GM23338 (cell line): ENCODE measurements at regions not wholly inside any gene's neighbourhood (a gene's known extent, or its start where the extent isn't known, plus 50 kb on each side); places are given as distances from the start of the nearest gene placed in this dataset.

ENCODE experiments used
- ATAC-seq: fragments of 200-7000 bp; cut with Tn5 transposase; 3 replicates; pipeline ENCODE4 v1.9.1; 2020
- DNase-seq: peaks from one replicate; pipeline ENCODE4 v3.0.0-alpha.2; 2015; ENCODE audit warnings: low spot score
- H2AFZ ChIP-seq: fragments of 200-600 bp; sonication (generic); 2 replicates; pipeline ENCODE4 v1.8.0; 2016; ENCODE audit warnings: antibody characterized with exemption, mild to moderate bottlenecking, moderate library complexity
- H3F3A ChIP-seq: fragments of 200-600 bp; sonication (generic); replicated peaks from 2 replicates; pipeline ENCODE4 v1.8.0; 2017; ENCODE audit warnings: antibody characterized with exemption, mixed run types, low read depth
- H3K27ac ChIP-seq: fragments of 200-600 bp; sonication (generic); 2 replicates; pipeline ENCODE4 v1.6.1; 2016; ENCODE audit warnings: low read depth
- H3K27me3 ChIP-seq: fragments of 200-600 bp; sonication (generic); 2 replicates; pipeline ENCODE4 v1.8.0; 2016; ENCODE audit warnings: mild to moderate bottlenecking, mixed run types, moderate library complexity; ENCODE audit not compliant: insufficient read depth
- H3K36me3 ChIP-seq: fragments of 200-600 bp; sonication (generic); 2 replicates; pipeline ENCODE4 v1.8.0; 2016; ENCODE audit warnings: mild to moderate bottlenecking; ENCODE audit not compliant: insufficient read depth
- H3K4me1 ChIP-seq: fragments of 200-600 bp; sonication (generic); 2 replicates; pipeline ENCODE4 v1.8.0; 2016; ENCODE audit warnings: mild to moderate bottlenecking, moderate library complexity; ENCODE audit not compliant: insufficient read depth
- H3K4me2 ChIP-seq: fragments of 200-600 bp; sonication (generic); 2 replicates; pipeline ENCODE4 v1.7.1; 2017; ENCODE audit warnings: mixed run types
- H3K4me3 ChIP-seq: fragments of 200-600 bp; sonication (generic); 2 replicates; pipeline ENCODE4 v1.6.1; 2016; ENCODE audit warnings: mixed run types
- H3K79me2 ChIP-seq: fragments of 200-600 bp; sonication (generic); replicated peaks from 2 replicates; pipeline ENCODE4 v1.8.0; 2017; ENCODE audit warnings: mild to moderate bottlenecking; ENCODE audit not compliant: insufficient read depth
- H3K9me2 ChIP-seq: fragments of 200-600 bp; sonication (generic); 2 replicates; pipeline ENCODE4 v1.8.0; 2017; ENCODE audit not compliant: insufficient read depth
- H4K20me1 ChIP-seq: fragments of 200-600 bp; sonication (generic); replicated peaks from 2 replicates; pipeline ENCODE4 v1.8.0; 2017; ENCODE audit warnings: mild to moderate bottlenecking; ENCODE audit not compliant: insufficient read depth
- H3K27ac Mint-ChIP-seq: 2 replicates; pipeline ENCODE4 v1.8.0; 2020; ENCODE audit warnings: inconsistent platforms, mild to moderate bottlenecking, moderate library complexity, mixed read lengths
- H3K27me3 Mint-ChIP-seq: 3 replicates; pipeline ENCODE4 v1.8.0; 2022; ENCODE audit warnings: low read depth, mild to moderate bottlenecking, moderate library complexity, mixed read lengths, inconsistent platforms; ENCODE audit not compliant: insufficient read depth, poor library complexity
- H3K36me3 Mint-ChIP-seq: 3 replicates; pipeline ENCODE4 v1.8.0; 2021; ENCODE audit warnings: low read depth, mild to moderate bottlenecking, inconsistent platforms, moderate library complexity, mixed read lengths
- H3K4me1 Mint-ChIP-seq: 3 replicates; pipeline ENCODE4 v1.8.0; 2020; ENCODE audit warnings: mild to moderate bottlenecking, inconsistent platforms, mixed read lengths
- H3K4me3 Mint-ChIP-seq: 3 replicates; pipeline ENCODE4 v1.8.0; 2021; ENCODE audit warnings: moderate library complexity, mild to moderate bottlenecking, inconsistent platforms, mixed read lengths
- H3K9me3 Mint-ChIP-seq: 3 replicates; pipeline ENCODE4 v1.8.0; 2020; ENCODE audit warnings: moderate library complexity, mild to moderate bottlenecking, inconsistent platforms, mixed read lengths
- CREB1 ChIP-seq: fragments of 250-450 bp; sonication (Bioruptor Pico); IDR thresholded peaks from 2 replicates; pipeline ENCODE4 v1.5.0; 2020; ENCODE audit warnings: low read depth, mild to moderate bottlenecking, moderate library complexity
- EZH2 ChIP-seq: fragments of 200-600 bp; sonication (generic); IDR thresholded peaks from one replicate; pipeline ENCODE4 v1.8.0; 2017; ENCODE audit warnings: antibody characterized with exemption, mild to moderate bottlenecking, low read depth; ENCODE audit not compliant: unreplicated experiment
- JUNB ChIP-seq: IDR thresholded peaks from one replicate; pipeline ENCODE4 v1.6.1; 2016; ENCODE audit warnings: antibody characterized with exemption; ENCODE audit not compliant: unreplicated experiment
- NANOG ChIP-seq: IDR thresholded peaks from 2 replicates; pipeline ENCODE4 v1.6.1; 2016; ENCODE audit warnings: antibody characterized with exemption, borderline replicate concordance
- POLR2AphosphoS5 ChIP-seq: IDR thresholded peaks from 2 replicates; pipeline ENCODE4 v1.6.1; 2016; ENCODE audit warnings: antibody characterized with exemption, low read depth
- STAT1 ChIP-seq: IDR thresholded peaks from one replicate; pipeline ENCODE4 v1.6.1; 2016; ENCODE audit warnings: antibody characterized with exemption; ENCODE audit not compliant: unreplicated experiment
- ZNF331 ChIP-seq: fragments of 250-450 bp; sonication (Bioruptor Pico); IDR thresholded peaks from 2 replicates; pipeline ENCODE4 v1.5.0; 2020; ENCODE audit warnings: low read depth, mild to moderate bottlenecking, moderate library complexity
- TF ChIP-seq, protein P1 (sequence below): fragments of 250-450 bp; sonication (Bioruptor Pico); IDR thresholded peaks from 2 replicates; pipeline ENCODE4 v1.5.0; 2020; ENCODE audit warnings: mild to moderate bottlenecking, moderate library complexity
- TF ChIP-seq, protein P2 (sequence below), 2 experiments: fragments of 200-600 bp in 1 of 2; sonication (generic) in 1 of 2; conservative IDR thresholded peaks; 2 replicates each; pipeline versions ENCODE4 v1.5.1 to v1.6.1; 2016 to 2017; ENCODE audit warnings: antibody characterized with exemption in 2 of 2, low read depth in 2 of 2, mild to moderate bottlenecking in 2 of 2, moderate library complexity in 1 of 2

DNA sequence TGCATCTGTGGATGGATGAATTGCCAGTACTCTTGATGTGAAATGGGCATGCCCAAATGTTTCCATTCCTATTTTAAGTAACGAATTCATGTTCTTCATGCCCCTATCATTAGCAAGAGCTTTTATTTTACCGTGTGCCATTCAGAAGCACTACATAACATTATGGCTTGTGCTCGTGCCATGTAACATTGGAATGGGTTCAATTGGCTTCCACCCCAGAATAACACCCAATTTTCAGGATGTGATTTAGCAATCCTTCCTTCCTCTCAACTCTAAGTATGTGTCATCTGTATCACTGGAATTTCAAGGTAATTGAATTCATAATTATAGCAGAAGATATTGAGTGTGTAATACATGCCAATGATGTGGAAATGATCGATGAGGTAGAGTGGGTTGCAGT is 145.8 kb upstream of the TMPO start (continued):
- TF ChIP-seq, protein P1, sequence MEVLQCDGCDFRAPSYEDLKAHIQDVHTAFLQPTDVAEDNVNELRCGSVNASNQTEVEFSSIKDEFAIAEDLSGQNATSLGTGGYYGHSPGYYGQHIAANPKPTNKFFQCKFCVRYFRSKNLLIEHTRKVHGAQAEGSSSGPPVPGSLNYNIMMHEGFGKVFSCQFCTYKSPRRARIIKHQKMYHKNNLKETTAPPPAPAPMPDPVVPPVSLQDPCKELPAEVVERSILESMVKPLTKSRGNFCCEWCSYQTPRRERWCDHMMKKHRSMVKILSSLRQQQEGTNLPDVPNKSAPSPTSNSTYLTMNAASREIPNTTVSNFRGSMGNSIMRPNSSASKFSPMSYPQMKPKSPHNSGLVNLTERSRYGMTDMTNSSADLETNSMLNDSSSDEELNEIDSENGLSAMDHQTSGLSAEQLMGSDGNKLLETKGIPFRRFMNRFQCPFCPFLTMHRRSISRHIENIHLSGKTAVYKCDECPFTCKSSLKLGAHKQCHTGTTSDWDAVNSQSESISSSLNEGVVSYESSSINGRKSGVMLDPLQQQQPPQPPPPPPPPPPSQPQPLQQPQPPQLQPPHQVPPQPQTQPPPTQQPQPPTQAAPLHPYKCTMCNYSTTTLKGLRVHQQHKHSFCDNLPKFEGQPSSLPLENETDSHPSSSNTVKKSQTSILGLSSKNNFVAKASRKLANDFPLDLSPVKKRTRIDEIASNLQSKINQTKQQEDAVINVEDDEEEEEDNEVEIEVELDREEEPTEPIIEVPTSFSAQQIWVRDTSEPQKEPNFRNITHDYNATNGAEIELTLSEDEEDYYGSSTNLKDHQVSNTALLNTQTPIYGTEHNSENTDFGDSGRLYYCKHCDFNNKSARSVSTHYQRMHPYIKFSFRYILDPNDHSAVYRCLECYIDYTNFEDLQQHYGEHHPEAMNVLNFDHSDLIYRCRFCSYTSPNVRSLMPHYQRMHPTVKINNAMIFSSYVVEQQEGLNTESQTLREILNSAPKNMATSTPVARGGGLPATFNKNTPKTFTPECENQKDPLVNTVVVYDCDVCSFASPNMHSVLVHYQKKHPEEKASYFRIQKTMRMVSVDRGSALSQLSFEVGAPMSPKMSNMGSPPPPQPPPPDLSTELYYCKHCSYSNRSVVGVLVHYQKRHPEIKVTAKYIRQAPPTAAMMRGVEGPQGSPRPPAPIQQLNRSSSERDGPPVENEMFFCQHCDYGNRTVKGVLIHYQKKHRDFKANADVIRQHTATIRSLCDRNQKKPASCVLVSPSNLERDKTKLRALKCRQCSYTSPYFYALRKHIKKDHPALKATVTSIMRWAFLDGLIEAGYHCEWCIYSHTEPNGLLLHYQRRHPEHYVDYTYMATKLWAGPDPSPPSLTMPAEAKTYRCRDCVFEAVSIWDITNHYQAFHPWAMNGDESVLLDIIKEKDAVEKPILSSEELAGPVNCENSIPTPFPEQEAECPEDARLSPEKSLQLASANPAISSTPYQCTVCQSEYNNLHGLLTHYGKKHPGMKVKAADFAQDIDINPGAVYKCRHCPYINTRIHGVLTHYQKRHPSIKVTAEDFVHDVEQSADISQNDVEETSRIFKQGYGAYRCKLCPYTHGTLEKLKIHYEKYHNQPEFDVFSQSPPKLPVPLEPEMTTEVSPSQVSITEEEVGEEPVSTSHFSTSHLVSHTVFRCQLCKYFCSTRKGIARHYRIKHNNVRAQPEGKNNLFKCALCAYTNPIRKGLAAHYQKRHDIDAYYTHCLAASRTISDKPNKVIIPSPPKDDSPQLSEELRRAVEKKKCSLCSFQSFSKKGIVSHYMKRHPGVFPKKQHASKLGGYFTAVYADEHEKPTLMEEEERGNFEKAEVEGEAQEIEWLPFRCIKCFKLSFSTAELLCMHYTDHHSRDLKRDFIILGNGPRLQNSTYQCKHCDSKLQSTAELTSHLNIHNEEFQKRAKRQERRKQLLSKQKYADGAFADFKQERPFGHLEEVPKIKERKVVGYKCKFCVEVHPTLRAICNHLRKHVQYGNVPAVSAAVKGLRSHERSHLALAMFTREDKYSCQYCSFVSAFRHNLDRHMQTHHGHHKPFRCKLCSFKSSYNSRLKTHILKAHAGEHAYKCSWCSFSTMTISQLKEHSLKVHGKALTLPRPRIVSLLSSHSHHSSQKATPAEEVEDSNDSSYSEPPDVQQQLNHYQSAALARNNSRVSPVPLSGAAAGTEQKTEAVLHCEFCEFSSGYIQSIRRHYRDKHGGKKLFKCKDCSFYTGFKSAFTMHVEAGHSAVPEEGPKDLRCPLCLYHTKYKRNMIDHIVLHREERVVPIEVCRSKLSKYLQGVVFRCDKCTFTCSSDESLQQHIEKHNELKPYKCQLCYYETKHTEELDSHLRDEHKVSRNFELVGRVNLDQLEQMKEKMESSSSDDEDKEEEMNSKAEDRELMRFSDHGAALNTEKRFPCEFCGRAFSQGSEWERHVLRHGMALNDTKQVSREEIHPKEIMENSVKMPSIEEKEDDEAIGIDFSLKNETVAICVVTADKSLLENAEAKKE, result no peak
- no peak for TF ChIP-seq STAT1
- TF ChIP-seq ZNF331 (CRISPR knock-in tag), result no peak
- TF ChIP-seq JUNB, result no peak
- TF ChIP-seq EZH2, result no peak

DNA sequence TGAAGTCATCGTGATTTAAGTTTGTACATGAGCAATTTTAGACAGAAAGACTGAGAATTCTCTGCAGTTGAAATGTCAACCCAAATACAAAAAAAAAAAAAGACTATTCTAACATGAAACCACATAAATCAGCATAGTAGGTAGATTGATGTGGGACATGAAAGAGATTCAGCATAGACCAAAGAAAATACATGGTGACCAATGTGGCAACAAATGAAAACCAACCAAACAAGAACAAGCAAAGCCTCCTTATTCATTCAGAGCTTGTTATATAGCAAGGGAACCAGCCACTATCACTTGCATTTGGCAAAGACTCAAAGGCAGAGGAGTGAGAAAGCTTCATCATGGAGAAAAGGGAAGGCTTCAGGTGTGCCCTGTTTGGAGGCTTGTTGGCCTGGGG is 144.4 kb upstream of the TMPO start:
- H3K27me3 Mint-ChIP-seq, result no peaks in the 10 kb centered on the region

More for the DNA sequence above, 144.4 kb upstream of the TMPO start:
- no peak overlapping the region for H3K27ac ChIP-seq
- no peak overlapping the region for H3K4me3 Mint-ChIP-seq
- H3K4me2 ChIP-seq, result no peak overlapping the region
- H3K79me2 ChIP-seq, result no peaks in the 10 kb centered on the region
- no peaks in the 10 kb centered on the region for H3K9me2 ChIP-seq
- no peaks in the 10 kb centered on the region for H3K9me3 Mint-ChIP-seq
- no peaks in the 10 kb centered on the region for H3K36me3 Mint-ChIP-seq
- TF ChIP-seq NANOG, result no peak
- no peak for TF ChIP-seq ZNF331 (CRISPR knock-in tag)
- TF ChIP-seq, protein P2, sequence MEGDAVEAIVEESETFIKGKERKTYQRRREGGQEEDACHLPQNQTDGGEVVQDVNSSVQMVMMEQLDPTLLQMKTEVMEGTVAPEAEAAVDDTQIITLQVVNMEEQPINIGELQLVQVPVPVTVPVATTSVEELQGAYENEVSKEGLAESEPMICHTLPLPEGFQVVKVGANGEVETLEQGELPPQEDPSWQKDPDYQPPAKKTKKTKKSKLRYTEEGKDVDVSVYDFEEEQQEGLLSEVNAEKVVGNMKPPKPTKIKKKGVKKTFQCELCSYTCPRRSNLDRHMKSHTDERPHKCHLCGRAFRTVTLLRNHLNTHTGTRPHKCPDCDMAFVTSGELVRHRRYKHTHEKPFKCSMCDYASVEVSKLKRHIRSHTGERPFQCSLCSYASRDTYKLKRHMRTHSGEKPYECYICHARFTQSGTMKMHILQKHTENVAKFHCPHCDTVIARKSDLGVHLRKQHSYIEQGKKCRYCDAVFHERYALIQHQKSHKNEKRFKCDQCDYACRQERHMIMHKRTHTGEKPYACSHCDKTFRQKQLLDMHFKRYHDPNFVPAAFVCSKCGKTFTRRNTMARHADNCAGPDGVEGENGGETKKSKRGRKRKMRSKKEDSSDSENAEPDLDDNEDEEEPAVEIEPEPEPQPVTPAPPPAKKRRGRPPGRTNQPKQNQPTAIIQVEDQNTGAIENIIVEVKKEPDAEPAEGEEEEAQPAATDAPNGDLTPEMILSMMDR (conservative IDR thresholded peaks at IDR 0.05; ENCODE audit: low read depth in 2 of 2), result no peak
- no peak for TF ChIP-seq CREB1 (CRISPR knock-in tag)
- no peak for TF ChIP-seq POLR2AphosphoS5
- no peak for TF ChIP-seq STAT1
- no peaks in the 10 kb centered on the region for H3F3A ChIP-seq
- no peak overlapping the region for H2AFZ ChIP-seq
- no peaks in the 10 kb centered on the region for H4K20me1 ChIP-seq
- H3K4me1 Mint-ChIP-seq, result peaks cover 8% of the 10 kb centered on the region
- no peaks in the 10 kb centered on the region for H3K36me3 ChIP-seq
- no peaks in the 10 kb centered on the region for H3K27me3 ChIP-seq
- peaks cover 10% of the 10 kb centered on the region for H3K4me1 ChIP-seq
- H3K4me3 ChIP-seq, result no peak overlapping the region
- H3K27ac Mint-ChIP-seq, result no peak overlapping the region
- DNase-seq (no peak), ATAC-seq (no peak)
